ENCODE measurements at regions not wholly inside any gene's neighbourhood (a gene's known extent, or its start where the extent isn't known, plus 50 kb on each side); places are given as distances from the start of the nearest gene placed in this dataset.

- BruUV-seq (replicated peaks), result no TSS peak
- no peak overlapping the region for H3K4me2 ChIP-seq (ENCODE audit: low read length)
- no peak overlapping the region for H3K4me3 ChIP-seq (replicated peaks in 1 of 2; ENCODE audit: low read depth in 1 of 2, low read length in 2 of 2)
- H3K9me3 ChIP-seq (ENCODE audit: control insufficient read depth in 1 of 2, insufficient read depth in 1 of 2, low read depth in 1 of 2, low read length in 2 of 2), result no peaks in the 10 kb centered on the region
- TF ChIP-seq ELF1 (IDR thresholded peaks at IDR 0.05; ENCODE audit: borderline replicate concordance, low read depth), result no peak
- no peak for TF ChIP-seq SRF (IDR thresholded peaks at IDR 0.05; ENCODE audit: low read depth)
- TF ChIP-seq SP1 (IDR thresholded peaks at IDR 0.05; ENCODE audit: low read depth), result no peak
- TF ChIP-seq EGR1 (IDR thresholded peaks at IDR 0.05; ENCODE audit: low read depth), result no peak
- TF ChIP-seq REST (IDR thresholded peaks at IDR 0.05; ENCODE audit: low read depth), result no peak
- no peak for TF ChIP-seq POLR2A (IDR thresholded peaks at IDR 0.05; ENCODE audit: borderline replicate concordance, extremely low read depth, insufficient read depth, insufficient read length)
- no peak for TF ChIP-seq ATF3 (IDR thresholded peaks at IDR 0.05)
- TF ChIP-seq EZH2 (IDR thresholded peaks at IDR 0.05), result no peak
- TF ChIP-seq ZFX (IDR thresholded peaks at IDR 0.05), result no peak
- TF ChIP-seq ZNF274 (IDR thresholded peaks at IDR 0.05; ENCODE audit: low read depth, low read length), result no peak
- TF ChIP-seq TCF7L2 (IDR thresholded peaks at IDR 0.05; ENCODE audit: borderline replicate concordance, extremely low read depth, insufficient read depth, insufficient read length), result no peak
- POLR2A ChIA-PET, result no interaction called here
- RAD21 ChIA-PET (ENCODE audit: low non-redundant PET in 1 of 2, low total read pairs in 2 of 2, uncharacterized antibody in 2 of 2, unreplicated experiment in 2 of 2), result no interaction called here
- H3K36me3 ChIP-seq (ENCODE audit: control insufficient read depth in 1 of 2, insufficient read depth in 2 of 2, low read length in 2 of 2), result no peaks in the 10 kb centered on the region
- DNase-seq (ENCODE audit: low read depth, low spot score) (no peak), ATAC-seq (no peak)
- CTCF ChIA-PET, result no interaction called here
- H3K79me2 ChIP-seq (ENCODE audit: insufficient read depth, low read length), result no peaks in the 10 kb centered on the region
- H3K9me2 ChIP-seq (ENCODE audit: insufficient read depth), result no peaks in the 10 kb centered on the region
- H3K4me1 ChIP-seq (ENCODE audit: control insufficient read depth in 1 of 2, insufficient read depth in 2 of 2, low read length in 2 of 2), result no peaks in the 10 kb centered on the region
- no peaks in the 10 kb centered on the region for H3K27me3 ChIP-seq (ENCODE audit: insufficient read depth, low read length)
- H3K9ac ChIP-seq (ENCODE audit: low read length), result no peak overlapping the region
- no peak overlapping the region for H3K27ac ChIP-seq (ENCODE audit: low read depth, low read length)
- H4K20me1 ChIP-seq (ENCODE audit: insufficient read depth), result no peaks in the 10 kb centered on the region
- intact Hi-C loops (cut with micrococcal nuclease), result no loop called here
- H2AFZ ChIP-seq (ENCODE audit: low read depth, low read length, poor library complexity, severe bottlenecking), result peak overlapping the region; percentile 63
Observed at GRCh38 chr2:184452907-184453306, 145.4 kb upstream of the ZNF804A start.
